PC-9 (cell line): ENCODE measurements at regions not wholly inside any gene's neighbourhood (a gene's known extent, or its start where the extent isn't known, plus 50 kb on each side); places are given as distances from the start of the nearest gene placed in this dataset.

Experiments used
- BruUV-seq: library from RNA; stranded (reverse); fragments of 400-500 nt; replicated peaks from 2 replicates; lab custom pipeline; 2021; lab: Mats Ljungman, UMichigan
- CTCF ChIA-PET: fragments of 300-600 bp; sonication (Branson Sonifier 250); formaldehyde crosslinking; loops from one replicate; lab custom pipeline; 2022; ENCODE audit warnings: antibody characterized with exemption; lab: Charles Lee
- POLR2A ChIA-PET: fragments of 300-600 bp; sonication (Branson Sonifier 250); formaldehyde crosslinking; loops from one replicate; lab custom pipeline; 2022; ENCODE audit warnings: antibody characterized with exemption; ENCODE audit not compliant: unreplicated experiment; lab: Charles Lee
- DNase-seq, 2 experiments: peaks; one replicate each; pipeline versions ENCODE4 v3.0.0 to v3.0.0-alpha.2; 2015 to 2022; ENCODE audit warnings: mixed read lengths in 1 of 2
- H2AFZ ChIP-seq: fragments of 200-600 bp; sonication (generic); 2 replicates; pipeline ENCODE4 v1.8.1; 2017; ENCODE audit warnings: antibody characterized with exemption
- H3F3A ChIP-seq: fragments of 200-600 bp; sonication (generic); 2 replicates; pipeline ENCODE4 v1.8.1; 2017; ENCODE audit warnings: antibody characterized with exemption, mild to moderate bottlenecking, low read depth; ENCODE audit not compliant: insufficient read depth
- H3K27ac ChIP-seq: fragments of 200-600 bp; sonication (generic); 2 replicates; pipeline ENCODE4 v1.6.1; 2016; ENCODE audit warnings: mixed run types
- H3K27me3 ChIP-seq: fragments of 200-600 bp; sonication (generic); 2 replicates; pipeline ENCODE4 v1.6.1; 2016; ENCODE audit warnings: low read depth, mixed run types; ENCODE audit not compliant: insufficient read depth
- H3K36me3 ChIP-seq: fragments of 200-600 bp; sonication (generic); 2 replicates; pipeline ENCODE4 v1.6.1; 2016; ENCODE audit warnings: low read depth, mixed run types
- H3K4me1 ChIP-seq: fragments of 200-600 bp; sonication (generic); replicated peaks from 2 replicates; pipeline ENCODE4 v1.6.1; 2016; ENCODE audit warnings: mixed run types; ENCODE audit not compliant: insufficient read depth
- H3K4me2 ChIP-seq: fragments of 200-600 bp; sonication (generic); 2 replicates; pipeline ENCODE4 v1.6.1; 2017; ENCODE audit warnings: mixed run types
- H3K4me3 ChIP-seq: fragments of 200-600 bp; sonication (generic); 2 replicates; pipeline ENCODE4 v1.6.1; 2016; ENCODE audit warnings: mixed run types
- H3K79me2 ChIP-seq: fragments of 200-600 bp; sonication (generic); 2 replicates; pipeline ENCODE4 v1.6.1; 2017; ENCODE audit warnings: low read depth, mixed run types
- H3K9me2 ChIP-seq: fragments of 200-600 bp; sonication (generic); 2 replicates; pipeline ENCODE4 v1.8.1; 2017; ENCODE audit warnings: mild to moderate bottlenecking; ENCODE audit not compliant: insufficient read depth
- H3K9me3 ChIP-seq: fragments of 200-600 bp; sonication (generic); 2 replicates; pipeline ENCODE4 v1.8.1; 2016; ENCODE audit warnings: low read depth; ENCODE audit not compliant: insufficient read depth
- H4K20me1 ChIP-seq: fragments of 200-600 bp; sonication (generic); 2 replicates; pipeline ENCODE4 v1.8.1; 2017; ENCODE audit not compliant: insufficient read depth
- EZH2 ChIP-seq: fragments of 200-600 bp; sonication (generic); IDR thresholded peaks from 2 replicates; pipeline ENCODE4 v1.8.0; 2017; ENCODE audit warnings: antibody characterized with exemption, low read depth
- intact Hi-C: fragments of 100-400 bp; cut with micrococcal nuclease; formaldehyde crosslinking; loops from one replicate; pipeline ENCODE4 v1.10.0; 2022; ENCODE audit not compliant: unreplicated experiment
- TF ChIP-seq, protein P1 (sequence below): fragments of 200-600 bp; sonication (generic); conservative IDR thresholded peaks from 2 replicates; pipeline ENCODE4 v1.6.1; 2017; ENCODE audit warnings: mixed run types, antibody characterized with exemption, mild to moderate bottlenecking, moderate library complexity

DNA sequence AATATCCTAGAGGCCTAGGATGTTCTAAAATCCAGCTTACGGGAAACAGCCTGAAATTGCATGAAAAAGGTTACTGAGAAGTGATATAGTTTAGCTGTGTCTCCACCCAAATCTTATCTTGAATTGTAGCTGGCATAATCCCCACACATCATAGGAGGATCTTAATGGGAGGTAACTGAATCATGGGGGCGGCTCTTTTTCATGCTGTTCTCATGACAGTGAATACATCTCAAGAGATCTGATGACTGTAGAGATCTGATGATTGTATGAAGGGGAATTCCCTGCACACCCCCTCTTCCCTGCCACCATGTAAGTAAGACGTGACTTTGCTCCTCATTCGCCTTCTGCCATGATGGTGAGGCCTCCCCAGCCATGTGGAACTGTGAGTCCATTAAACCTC lies 385.6 kb upstream of the ID2 start:
- intact Hi-C loops, result no loop called here
- BruUV-seq, result no TSS peak
- no peak for DNase-seq
- Histone ChIP-seq H3F3A (no peaks in the 10 kb centered on the region), H3K4me3 (no peak overlapping the region), H3K27me3 (no peaks in the 10 kb centered on the region), H4K20me1 (peaks cover 3% of the 10 kb centered on the region; the same call in 1 of the 2 replicates), H3K79me2 (no peaks in the 10 kb centered on the region), H3K9me3 (no peaks in the 10 kb centered on the region), H3K27ac (no peak overlapping the region), H3K4me1 (no peaks in the 10 kb centered on the region), H3K9me2 (0 out of 2 replicates have a peak, but pooled peaks cover 4% of the 10 kb centered on the region), H2AFZ (no peak overlapping the region), H3K4me2 (no peak overlapping the region), H3K36me3 (no peaks in the 10 kb centered on the region)
- TF ChIP-seq, protein P1, sequence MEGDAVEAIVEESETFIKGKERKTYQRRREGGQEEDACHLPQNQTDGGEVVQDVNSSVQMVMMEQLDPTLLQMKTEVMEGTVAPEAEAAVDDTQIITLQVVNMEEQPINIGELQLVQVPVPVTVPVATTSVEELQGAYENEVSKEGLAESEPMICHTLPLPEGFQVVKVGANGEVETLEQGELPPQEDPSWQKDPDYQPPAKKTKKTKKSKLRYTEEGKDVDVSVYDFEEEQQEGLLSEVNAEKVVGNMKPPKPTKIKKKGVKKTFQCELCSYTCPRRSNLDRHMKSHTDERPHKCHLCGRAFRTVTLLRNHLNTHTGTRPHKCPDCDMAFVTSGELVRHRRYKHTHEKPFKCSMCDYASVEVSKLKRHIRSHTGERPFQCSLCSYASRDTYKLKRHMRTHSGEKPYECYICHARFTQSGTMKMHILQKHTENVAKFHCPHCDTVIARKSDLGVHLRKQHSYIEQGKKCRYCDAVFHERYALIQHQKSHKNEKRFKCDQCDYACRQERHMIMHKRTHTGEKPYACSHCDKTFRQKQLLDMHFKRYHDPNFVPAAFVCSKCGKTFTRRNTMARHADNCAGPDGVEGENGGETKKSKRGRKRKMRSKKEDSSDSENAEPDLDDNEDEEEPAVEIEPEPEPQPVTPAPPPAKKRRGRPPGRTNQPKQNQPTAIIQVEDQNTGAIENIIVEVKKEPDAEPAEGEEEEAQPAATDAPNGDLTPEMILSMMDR, result no peak
- no peak for TF ChIP-seq EZH2
- POLR2A ChIA-PET, result interaction anchor here (0.7 kb wide), 1 partner anchor 428 kb away, joined by 3 read pairs; no protein-coding TSS in a partner anchor
- CTCF ChIA-PET, result no interaction called here

DNA sequence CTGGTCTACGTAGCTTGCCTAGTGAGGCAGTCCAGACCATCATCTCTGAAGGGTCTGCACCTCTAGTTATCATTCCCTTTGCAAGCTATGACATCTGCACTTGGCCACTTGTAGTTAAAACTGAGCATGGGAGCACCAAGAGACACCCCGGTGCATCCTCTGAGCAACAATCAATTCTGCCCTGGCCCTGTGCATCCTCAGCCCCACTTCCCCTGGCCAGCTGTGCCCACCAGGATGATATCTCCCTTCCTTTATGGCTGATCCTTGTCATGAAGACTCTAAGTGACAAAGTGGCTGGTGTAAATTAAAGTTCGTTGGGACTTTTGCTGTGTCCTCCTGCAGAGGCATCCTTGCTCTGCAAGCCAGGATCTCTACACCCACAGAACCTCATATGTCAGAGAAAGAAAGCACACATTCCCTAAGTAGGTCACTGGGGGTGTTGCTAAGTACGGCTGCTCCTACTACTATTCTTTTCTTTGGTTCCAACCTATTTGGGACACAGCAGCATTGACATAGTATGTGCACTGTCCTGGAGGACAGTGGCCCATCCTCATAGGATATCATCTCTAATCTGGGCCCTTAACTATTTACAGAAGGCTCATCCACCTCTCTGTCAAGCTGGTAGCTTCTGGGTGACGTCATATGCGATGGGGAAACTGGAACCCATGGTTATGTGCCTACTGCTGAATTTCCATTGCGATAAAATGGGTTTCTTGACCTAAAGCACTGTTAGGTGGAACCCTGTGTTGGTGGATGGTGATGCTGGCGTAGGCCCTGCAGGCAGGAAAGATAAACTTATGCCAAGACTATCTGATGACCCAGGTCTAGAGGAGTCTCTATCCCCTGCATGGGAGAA lies 384.3 kb upstream of the ID2 start:
- Histone ChIP-seq H3K36me3 (no peaks in the 10 kb centered on the region), H3K79me2 (no peaks in the 10 kb centered on the region), H3K4me2 (no peak overlapping the region), H3K4me1 (no peaks in the 10 kb centered on the region), H3K9me2 (0 out of 2 replicates have a peak, but pooled peaks cover 4% of the 10 kb centered on the region), H3F3A (no peaks in the 10 kb centered on the region), H4K20me1 (peaks cover 3% of the 10 kb centered on the region; the same call in 1 of the 2 replicates), H3K27me3 (peaks cover 4% of the 10 kb centered on the region), H2AFZ (no peak overlapping the region), H3K27ac (no peak overlapping the region), H3K4me3 (no peak overlapping the region), H3K9me3 (no peaks in the 10 kb centered on the region)
- intact Hi-C loops, result no loop called here
- TF ChIP-seq, protein P1, result no peak
- TF ChIP-seq EZH2, result no peak
- ChIA-PET POLR2A (no interaction called here), CTCF (no interaction called here)
- no peak for DNase-seq
- no TSS peak for BruUV-seq

DNA sequence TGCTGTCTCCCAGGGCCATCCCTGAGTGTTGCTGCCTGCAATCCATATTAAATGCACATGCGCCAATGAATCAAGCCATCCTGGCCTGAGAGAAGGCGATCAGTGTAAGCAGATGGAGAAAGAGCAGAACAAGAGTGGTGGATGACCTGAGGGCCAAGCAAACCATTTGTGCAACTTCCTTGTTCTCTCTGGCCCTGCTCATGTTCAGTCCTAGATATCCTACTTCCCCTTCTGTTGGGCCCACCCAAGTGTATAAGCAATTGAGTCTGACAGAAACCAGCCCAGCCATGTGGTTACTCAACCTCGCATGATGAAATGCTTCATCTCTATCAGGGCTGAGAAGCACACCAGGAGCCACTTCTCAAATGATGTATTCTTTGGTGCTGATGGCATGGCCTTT lies 383.1 kb upstream of the ID2 start:
- Histone ChIP-seq H3K4me1 (no peaks in the 10 kb centered on the region), H3K27ac (no peak overlapping the region), H3K4me2 (no peak overlapping the region), H3K79me2 (no peaks in the 10 kb centered on the region), H3K9me2 (0 out of 2 replicates have a peak, but pooled peaks cover 4% of the 10 kb centered on the region), H3K9me3 (no peaks in the 10 kb centered on the region), H4K20me1 (peaks cover 3% of the 10 kb centered on the region; the same call in 1 of the 2 replicates), H3K36me3 (no peaks in the 10 kb centered on the region), H3K27me3 (peaks cover 13% of the 10 kb centered on the region), H2AFZ (no peak overlapping the region), H3F3A (no peaks in the 10 kb centered on the region), H3K4me3 (no peak overlapping the region)
- TF ChIP-seq EZH2, result no peak
- TF ChIP-seq, protein P1, result no peak
- ChIA-PET CTCF (no interaction called here), POLR2A (no interaction called here)
- BruUV-seq, result no TSS peak
- no peak for DNase-seq
- intact Hi-C loops, result no loop called here
